ENCODE measurements at regions not wholly inside any gene's neighbourhood (a gene's known extent, or its start where the extent isn't known, plus 50 kb on each side); places are given as distances from the start of the nearest gene placed in this dataset.

GRCh38 chr12:88638388-88638787, 58.1 kb upstream of the KITLG start:
- DNase-seq (ENCODE audit: low read depth): no peak

- DNase-seq (ENCODE audit: low read depth): no peak
Measured at GRCh38 chr12:88634008-88634407, 53.7 kb upstream of the KITLG start.

- DNase-seq (ENCODE audit: low read depth): no peak
Measured at GRCh38 chr12:88633312-88633711, 53.0 kb upstream of the KITLG start.

GRCh38 chr12:88630561-88630960, 50.3 kb upstream of the KITLG start:
- no peak for DNase-seq (ENCODE audit: low read depth)
